OCI-LY3 (cell line): ENCODE measurements at regions not wholly inside any gene's neighbourhood (a gene's known extent, or its start where the extent isn't known, plus 50 kb on each side); places are given as distances from the start of the nearest gene placed in this dataset.

Experiments
- EZH2phosphoT487 ChIP-seq: fragments of 200-600 bp; shearing (Covaris generic); IDR thresholded peaks from 2 replicates; pipeline ENCODE4 v1.6.1; 2018; ENCODE audit warnings: antibody characterized with exemption, mixed run types, low read depth
- TF ChIP-seq, protein P1 (sequence below): fragments of 200-600, 300-600 bp; sonication (generic); IDR thresholded peaks from 2 replicates; pipeline ENCODE4 v1.5.1; 2014; ENCODE audit warnings: antibody characterized with exemption, low read length, low read depth

DNA sequence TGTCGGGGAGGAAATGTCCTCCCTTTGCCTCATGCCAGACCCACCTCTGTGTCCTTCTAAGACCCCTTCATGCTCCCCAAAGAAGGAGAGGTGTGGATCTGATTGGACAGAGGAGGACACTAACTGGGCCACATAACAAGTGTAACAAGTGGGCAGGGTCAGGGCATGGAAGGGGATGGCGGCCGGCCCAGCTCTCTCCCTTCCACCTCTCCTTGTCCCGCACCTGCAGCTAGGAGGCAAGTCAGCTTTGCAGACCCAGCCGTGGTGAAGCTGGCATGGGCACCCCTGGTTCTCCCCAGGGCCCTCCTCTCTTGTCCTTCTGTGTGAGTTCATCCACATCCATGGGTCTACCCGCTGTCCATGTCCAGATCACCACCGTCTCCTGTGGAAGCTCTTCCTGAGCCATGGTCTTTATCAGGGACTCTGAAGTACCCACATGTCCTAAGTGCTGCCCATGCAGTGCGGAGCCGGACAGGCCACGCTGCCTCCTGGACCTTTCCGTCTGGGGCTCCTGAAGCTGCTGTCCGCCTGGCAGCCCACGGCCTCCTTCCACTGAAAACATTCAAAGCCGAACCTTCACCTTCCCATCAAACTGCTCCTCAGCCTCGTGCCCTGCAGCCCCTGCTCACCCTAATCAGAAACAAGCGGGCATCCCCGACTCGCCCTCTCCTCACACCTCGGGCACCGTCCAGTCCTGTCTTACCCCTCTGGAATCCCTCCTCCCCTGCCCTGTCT lies 460.5 kb downstream of the PTPRU start:
- TF ChIP-seq, protein P1, sequence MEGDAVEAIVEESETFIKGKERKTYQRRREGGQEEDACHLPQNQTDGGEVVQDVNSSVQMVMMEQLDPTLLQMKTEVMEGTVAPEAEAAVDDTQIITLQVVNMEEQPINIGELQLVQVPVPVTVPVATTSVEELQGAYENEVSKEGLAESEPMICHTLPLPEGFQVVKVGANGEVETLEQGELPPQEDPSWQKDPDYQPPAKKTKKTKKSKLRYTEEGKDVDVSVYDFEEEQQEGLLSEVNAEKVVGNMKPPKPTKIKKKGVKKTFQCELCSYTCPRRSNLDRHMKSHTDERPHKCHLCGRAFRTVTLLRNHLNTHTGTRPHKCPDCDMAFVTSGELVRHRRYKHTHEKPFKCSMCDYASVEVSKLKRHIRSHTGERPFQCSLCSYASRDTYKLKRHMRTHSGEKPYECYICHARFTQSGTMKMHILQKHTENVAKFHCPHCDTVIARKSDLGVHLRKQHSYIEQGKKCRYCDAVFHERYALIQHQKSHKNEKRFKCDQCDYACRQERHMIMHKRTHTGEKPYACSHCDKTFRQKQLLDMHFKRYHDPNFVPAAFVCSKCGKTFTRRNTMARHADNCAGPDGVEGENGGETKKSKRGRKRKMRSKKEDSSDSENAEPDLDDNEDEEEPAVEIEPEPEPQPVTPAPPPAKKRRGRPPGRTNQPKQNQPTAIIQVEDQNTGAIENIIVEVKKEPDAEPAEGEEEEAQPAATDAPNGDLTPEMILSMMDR: no peak
- no peak for TF ChIP-seq EZH2phosphoT487
